ENCODE measurements at regions not wholly inside any gene's neighbourhood (a gene's known extent, or its start where the extent isn't known, plus 50 kb on each side); places are given as distances from the start of the nearest gene placed in this dataset.

DNA sequence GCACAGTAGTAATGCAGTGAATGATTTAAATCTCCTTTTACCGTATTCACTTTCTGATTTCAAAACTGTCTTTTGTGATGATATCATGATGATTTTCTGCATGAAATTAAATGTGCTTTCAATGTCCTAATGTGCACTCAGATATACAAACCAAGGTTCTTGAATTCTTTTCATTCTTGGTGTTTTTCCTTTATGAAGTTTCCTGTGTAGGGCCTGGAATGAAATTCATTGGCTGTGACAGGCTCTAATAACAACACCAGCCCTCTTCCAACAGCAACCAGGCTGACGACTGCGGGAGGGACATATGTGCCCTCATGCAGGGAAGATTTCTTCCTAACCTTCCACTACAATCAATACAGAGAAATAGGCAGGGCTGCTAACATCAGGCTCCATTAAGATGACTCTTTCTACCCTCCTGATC is 1052.0 kb downstream of the DIAPH3 start:
- no peak for DNase-seq (ENCODE audit: low read depth in 2 of 2)

DNA sequence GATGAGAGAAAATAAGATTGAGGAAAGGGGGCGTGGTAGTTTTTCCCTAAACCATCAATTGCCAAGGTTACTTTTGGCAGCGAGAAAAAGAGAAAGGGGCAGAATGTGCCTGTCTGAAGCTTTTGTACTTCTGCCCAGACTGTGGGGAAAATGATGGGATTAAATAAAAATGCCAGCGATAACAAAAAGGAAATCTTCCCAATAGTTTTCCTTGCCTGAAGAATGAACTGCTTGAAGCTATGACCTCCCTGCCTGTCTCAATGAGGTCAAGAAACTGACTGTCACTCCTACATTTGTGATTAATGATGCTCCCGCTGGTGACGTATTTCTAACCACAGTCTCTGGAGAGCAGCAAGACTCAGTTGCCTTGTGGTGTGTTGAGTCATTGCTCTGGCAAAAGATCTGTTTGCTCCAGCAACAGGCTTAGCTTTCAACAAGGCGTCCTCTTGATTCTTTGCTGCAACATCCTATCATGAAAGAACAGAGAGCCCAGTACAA is 1051.5 kb downstream of the DIAPH3 start:
- DNase-seq (ENCODE audit: low read depth in 2 of 2) = no peak

DNA sequence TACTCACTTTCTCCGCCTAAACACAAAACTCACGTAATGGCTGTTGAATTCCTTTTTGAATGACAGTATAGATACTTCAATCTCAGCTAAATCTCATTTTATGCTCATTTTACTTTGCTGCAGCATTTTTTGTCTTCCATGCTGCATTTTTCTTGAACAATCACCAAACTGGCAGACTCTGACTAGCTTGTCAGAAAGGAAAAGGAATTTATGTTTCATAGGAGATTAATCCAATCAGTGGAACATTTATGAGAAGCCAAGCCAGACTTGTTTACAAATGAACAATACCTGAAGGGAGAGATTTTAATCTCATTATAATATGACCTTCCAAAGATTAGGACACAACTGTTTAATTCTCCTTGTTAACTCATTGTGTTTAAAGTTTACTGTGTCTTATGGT is 1044.3 kb downstream of the DIAPH3 start:
- no peak for DNase-seq (ENCODE audit: low read depth in 2 of 2)

DNA sequence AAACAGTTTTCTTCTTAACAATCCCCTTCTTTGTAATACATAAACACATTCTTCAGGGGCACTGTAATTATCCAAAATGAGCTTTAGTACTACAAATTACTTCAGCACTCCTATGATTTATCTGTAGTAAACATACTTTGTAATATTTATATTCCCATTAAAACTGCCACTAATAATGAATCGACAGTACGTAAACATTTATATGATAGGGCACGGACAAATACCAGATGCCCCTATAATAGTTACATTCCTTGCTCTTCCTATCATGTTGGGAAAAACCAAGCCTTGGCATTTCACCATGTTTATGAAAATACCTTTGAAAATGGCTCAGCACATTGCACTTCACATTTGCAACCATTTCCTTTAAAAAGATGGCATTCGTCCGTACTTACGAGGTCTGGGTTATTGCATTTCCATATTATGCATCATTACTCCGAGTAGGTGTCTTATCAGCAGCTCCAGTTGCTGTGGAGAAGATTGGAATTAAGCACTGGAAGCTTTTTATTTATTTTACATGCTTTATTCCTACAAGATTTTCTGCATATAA is 1043.4 kb downstream of the DIAPH3 start:
- no peak for DNase-seq (ENCODE audit: low read depth in 2 of 2)

DNA sequence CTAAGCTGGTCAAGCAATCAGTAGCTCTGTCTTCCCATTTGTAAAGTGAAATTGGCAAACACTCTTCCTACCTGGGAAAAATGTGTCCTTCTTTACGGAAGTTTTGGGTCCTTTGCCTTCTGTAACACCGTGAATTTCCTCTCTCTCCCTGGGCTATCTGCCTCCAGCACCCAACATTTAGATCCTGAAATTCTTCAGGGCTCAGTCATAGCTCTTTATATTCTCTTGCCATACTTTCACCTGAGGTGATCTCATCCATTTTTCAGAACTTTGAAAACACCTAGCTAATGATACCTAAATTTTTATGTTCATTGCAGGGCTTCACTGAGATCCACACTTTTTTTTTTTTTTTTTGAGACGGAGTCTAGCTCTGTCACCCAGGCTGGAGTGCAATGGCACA is 1042.2 kb downstream of the DIAPH3 start:
- no peak for DNase-seq (ENCODE audit: low read depth in 2 of 2)

DNA sequence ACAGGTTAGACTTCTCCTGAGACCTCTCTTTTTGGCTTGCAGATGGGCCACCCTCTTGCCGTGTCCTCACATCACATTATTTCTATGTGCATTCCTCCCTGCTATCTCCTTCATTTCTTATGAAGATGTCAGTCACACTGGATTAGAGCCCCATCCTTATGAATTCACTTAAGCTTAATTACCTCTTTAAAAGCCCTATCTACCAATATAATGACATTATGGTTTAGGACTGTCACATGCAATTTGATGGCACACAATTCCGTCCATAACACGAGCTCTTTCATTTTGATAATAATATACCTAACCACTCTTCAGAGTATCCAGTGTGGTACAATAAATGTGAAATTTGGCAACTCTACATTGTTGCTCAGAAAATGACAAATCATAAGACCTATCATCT is 1037.3 kb downstream of the DIAPH3 start:
- DNase-seq (ENCODE audit: low read depth in 2 of 2) = no peak

DNA sequence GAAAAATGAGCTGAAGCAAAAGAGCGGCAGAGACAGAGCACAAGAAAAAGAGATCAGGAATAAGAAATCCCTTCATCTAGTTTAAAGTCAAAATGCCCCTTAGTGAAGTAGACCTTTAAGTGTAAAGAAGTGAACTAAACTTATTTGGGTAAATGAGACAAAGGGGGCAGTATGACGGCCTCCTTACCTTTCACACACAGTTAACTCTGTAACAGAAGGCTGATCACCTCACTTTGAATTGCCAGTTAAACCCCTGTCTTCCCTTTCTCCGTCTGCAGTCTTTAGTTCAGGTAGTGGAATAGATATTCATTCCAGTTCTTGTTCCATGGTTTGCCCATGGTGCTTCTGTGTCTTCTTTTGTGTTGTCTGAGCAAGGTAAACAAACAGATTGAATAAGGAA is 1029.8 kb downstream of the DIAPH3 start:
- no peak for DNase-seq (ENCODE audit: low read depth in 2 of 2)

DNA sequence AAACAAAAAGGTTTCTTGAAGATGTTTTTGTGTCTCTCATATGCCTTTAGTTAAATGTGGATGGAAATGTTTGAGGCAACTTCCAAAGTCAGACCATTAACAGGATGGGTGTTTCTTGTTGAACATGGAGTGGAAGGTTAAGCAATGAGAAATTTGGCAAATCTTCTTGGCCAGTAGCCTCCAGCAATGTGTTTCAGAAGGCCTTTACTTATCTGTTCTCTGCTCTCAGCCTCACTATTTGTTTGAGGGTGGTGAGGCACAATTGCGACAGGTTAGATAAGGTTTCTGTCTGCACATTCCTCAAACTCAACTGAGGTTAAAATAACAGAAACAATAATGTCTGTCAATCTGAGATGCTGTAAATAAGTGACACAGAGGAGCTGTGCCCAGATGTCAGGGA is 1019.0 kb downstream of the DIAPH3 start:
- no peak for DNase-seq (ENCODE audit: low read depth in 2 of 2)

DNA sequence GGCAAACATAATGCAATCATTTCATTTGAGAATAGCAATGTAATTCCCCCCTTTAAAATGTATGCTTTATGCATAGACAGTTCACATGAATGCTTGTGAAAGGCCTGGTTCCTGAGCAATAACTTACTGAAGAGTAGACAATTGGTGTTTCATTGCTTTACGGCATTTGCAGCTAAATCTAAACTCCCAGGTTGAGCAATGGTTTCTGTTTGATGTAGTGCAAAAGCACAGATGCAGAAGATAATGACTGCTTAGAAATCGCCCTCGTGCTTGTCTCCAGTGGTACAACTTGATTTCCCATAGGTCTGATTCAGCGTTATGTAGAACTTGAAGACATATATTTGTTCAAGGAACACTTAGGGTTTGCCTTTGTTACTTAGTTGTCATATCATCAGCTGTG is 1018.3 kb downstream of the DIAPH3 start:
- DNase-seq (ENCODE audit: low read depth in 2 of 2) = no peak

DNA sequence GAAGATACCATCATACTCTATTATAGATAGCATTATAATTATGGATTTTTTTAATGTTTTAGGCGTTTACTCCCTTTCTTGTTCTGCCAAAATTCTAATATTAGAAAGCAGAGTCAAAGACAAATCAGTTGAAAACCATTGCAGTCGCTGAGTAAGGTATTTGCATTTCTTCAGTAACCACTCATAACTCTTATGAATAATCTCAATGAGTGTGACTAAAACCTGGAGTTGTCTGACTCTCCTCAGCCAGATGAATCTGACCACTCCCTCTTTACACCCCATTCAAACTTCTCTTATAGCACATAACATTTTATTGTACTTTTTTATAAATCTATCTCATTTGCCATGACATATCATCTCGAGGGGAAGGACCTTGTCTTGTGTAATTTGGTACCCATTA is 1006.5 kb downstream of the DIAPH3 start:
- no peak for DNase-seq (ENCODE audit: low read depth in 2 of 2)

DNA sequence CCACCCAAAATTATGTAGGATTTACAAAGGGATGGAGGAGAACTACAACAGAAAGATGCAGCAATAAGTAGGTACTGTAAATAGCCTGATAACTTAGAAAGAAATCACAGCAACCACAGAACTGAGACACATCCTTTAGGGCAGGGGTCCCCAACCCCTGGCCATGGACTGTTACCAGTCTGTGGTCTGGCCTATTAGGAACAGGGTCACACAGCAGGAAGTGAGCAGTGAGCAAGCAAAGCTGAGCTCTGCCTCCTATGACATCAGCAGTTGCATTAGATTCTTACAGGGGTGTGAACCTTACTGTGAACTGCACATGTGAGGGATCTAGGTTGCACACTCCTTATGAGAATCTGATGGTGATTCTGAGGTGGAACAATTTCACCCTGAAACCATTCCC is 997.6 kb downstream of the DIAPH3 start:
- no peak for DNase-seq (ENCODE audit: low read depth in 2 of 2)

DNA sequence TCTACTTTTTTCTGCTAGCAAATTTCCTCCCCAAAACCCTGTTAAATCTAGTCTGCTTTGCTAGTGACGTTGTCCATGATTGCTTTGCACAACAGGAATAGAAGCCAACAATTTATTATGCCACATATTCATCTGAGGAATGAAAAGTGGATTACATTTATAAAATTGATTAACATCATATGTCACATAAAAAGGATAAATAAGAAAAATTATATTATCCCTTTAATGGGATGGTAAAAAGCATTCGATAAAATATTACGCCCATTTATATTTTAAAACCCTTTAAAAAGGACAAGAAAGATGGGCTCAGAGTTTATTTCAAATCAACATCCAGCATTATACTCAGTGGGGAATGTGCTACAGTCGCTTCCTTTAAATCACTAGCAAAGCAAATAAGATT is 991.7 kb downstream of the DIAPH3 start:
- no peak for DNase-seq (ENCODE audit: low read depth in 2 of 2)

DNA sequence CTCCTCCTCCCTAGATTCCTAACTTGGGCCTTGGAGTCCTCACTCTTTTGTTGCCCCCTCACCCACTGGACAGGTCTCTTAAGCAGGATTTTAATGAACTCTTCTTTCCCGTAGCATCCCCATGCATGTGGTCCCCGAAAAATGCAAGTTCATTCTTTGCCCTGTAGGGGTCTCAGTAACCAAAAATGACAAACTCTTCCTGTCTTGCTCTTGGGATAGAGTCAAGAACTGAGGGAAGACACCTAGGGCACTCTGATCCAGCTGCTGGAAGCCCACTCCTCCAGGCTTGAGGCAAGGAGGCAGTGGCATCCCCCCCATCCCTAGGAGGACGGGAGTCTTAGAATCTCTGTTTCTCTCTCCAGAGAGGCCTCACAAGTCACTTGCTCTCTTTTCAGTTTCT is 987.0 kb downstream of the DIAPH3 start:
- no peak for DNase-seq (ENCODE audit: low read depth in 2 of 2)

DNA sequence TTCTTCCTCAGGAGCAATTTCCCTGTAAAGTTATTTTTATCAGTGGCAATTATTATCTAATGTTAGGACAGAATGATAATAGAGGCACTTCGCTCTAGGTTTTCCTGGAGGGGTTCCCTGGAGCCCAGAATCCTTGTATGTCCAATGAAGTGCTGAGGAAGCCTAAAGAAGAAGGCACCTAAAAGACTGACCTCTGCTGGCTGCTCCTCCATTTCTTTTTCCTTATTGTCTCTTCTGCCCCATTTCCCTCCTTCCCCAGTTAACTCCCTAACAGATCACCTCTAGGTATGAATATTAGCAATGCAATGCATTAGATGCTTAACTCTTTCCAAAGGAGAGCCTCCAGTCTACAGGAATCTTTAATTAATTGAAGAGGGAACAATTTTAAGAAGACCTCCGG is 985.4 kb downstream of the DIAPH3 start:
- no peak for DNase-seq (ENCODE audit: low read depth in 2 of 2)

DNA sequence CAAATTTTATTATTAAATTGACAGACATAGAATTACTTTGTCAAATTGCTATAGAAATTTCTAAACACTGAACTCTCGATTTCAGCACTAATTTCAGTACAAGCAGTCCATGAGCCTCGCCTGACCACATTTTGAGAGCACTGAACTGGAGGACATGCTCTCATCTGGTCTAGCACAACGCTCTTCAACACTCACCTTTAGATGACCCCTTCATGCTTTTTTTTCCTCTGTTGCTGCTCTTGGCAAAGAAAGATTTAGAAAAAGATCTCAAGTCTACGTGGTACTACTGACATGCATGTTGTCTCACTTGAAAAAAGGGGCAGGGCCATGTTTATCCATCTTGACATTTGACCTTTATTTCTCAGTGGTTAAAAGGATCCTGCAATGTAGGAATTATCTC is 981.5 kb downstream of the DIAPH3 start:
- no peak for DNase-seq (ENCODE audit: low read depth in 2 of 2)

DNA sequence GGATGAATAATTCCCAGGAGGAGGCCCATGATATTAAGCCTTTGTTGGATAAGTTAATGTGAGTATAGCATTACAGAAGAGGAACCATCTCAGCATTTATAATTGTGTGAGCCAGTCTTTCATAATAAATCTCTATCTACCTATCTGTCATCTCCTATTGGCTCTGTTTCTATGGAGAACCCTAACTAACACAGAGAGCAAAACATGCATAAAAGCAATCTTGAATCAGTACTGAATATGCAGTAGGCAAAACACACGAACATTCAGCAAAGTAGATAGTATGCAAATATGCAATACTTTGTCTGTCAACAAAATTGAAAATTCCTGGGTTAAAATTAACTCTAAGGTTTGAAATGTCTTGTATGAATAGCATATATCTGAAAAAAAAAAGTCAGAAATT is 966.3 kb downstream of the DIAPH3 start:
- no peak for DNase-seq (ENCODE audit: low read depth in 2 of 2)

DNA sequence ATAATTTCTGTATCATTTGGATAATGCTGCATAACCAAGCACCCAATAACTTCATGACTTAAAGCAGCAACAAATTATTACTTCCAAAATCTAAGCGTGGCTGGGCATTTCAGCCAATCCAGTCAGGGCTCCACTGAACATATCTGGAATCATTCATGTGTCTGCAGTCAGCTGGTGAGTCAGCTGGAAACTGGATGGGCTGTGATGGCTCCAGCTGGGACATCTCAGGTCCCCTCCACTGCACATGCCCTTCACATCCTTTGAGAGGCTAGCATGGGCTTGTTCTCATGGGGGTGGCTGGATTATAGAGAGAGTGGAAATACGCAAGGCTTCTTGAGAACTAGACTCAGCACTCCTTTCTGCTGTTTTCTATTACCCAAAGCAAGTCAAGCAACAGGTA is 961.9 kb downstream of the DIAPH3 start:
- DNase-seq (ENCODE audit: low read depth in 2 of 2) = no peak

DNA sequence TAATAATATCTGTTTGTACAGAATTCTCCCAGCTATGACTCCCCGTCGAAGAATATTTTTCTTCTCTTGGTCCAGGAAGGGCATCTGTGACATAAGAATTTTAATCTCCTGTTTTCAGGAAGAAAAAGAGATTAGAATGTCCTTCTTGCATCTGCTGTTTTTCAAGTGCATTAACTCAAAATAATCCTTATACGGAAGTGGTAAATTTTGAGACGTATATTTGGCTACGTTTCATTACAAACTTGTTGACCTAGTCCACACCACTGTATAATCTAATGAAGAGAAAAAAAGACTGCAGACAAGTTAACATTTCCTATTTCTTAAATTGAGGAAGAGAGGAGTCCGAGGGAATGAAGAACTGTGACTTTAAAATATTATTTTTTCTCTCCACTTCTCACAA is 959.9 kb downstream of the DIAPH3 start:
- DNase-seq (ENCODE audit: low read depth in 2 of 2) = no peak

DNA sequence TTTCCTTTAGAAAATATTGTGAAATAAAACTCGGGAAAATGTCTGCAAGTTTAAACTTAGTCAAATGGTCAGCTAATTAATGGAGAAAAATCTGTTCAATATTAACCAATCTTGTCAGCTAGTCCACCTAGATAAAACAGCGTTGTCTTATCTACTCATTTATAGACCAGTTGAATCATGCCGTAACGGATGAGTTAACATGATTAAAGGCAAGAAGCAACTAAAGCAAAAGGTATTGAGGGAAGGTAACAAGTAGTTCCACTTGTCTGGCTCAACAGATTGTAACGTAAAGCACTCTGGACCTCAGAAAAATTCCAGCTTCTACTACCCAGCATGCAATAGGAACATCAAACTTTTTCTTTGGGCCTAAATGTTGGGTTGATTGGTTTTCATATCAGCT is 958.2 kb downstream of the DIAPH3 start:
- DNase-seq (ENCODE audit: low read depth in 2 of 2) = no peak

DNA sequence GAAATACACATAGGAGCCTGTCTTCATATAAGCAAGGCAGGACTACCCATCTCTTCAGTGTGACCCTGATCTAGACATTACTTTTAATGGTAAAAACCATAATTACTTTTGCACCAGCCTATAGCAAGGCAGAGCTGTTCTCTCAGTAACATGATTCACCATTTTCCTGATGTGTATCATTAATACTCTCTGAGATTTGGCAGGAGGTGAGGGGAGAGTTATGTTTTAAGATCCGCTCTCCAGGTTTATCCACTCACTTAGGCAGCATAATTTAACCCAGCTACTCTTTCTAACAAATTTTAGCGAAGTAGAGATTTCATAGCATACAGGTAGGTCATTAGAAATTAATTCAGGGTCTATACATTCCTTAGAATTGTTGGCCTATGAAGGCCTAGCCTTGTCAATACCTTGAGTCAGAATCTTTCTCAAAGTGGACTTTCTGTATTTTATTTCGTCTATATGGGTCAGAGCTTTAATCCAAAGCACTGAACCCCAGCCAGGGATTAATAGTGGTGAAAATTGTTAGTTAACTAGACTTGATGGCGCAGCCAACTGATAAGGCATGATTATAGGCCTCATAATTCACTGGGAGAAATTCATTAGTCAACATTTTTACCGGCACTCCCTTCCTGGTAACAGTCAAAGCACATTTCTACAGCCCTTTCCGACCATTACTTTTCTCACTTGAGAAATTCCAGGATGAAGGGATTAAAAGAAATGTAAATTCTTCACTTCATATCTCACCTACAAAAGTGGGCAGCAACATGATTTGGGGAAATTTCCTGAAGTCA is 955.1 kb downstream of the DIAPH3 start:
- DNase-seq (ENCODE audit: low read depth in 2 of 2) = no peak

DNA sequence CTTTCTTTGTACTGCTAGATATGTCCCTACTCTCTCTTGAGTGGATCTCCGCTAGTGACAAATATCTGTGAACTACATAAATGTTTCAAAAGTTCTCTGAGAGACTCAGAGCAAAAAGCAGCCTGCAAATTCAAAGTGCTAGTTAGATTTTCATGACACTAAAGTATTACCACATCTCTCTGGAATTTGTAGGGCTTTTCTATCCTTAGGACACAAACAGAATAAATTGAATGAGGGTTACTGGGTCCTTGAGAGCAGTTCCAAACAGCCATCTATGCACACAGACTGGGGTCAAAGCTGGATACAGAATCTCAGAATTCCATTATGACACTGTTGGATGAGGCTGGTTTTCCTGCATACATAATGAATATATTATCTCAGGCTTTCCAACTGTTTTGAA is 953.2 kb downstream of the DIAPH3 start:
- DNase-seq (ENCODE audit: low read depth in 2 of 2) = no peak

DNA sequence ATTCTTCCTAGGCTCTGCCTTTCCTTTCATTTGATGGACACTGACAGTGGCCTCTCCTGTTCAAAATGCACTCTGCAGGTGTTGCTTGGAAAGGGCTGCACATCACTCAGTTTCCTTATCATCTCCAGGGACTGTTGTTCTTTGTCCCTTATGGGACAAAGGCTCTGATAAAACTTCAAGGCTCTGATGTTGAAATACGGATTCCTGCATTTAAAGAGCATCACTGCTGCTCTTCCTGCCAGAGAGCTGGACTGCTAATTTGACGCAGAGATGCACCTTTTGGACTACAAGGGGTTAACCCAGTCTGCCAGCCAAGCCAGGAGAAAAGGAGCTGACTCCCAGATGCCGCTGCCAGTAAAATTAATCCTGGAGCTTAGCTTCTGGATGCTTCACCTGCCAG is 952.1 kb downstream of the DIAPH3 start:
- DNase-seq (ENCODE audit: low read depth in 2 of 2) = no peak

DNA sequence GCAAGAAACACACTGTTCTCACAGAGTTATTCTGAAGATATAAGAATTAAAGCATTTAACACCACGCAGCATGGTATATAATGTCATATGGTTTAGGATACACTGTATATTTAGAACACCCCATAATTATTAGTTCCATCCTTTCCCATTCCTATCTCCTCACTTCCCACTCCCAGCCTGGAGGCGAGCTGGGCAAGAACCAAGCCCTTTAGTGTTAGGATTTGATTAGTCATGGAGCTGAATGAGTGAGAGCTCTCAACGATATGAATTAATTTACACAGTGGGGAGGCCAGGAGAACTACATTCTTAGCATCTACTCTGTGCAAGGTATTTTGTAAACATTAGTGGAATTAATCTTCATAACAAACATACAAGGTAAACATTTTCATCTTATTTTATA is 934.3 kb downstream of the DIAPH3 start:
- DNase-seq (ENCODE audit: low read depth in 2 of 2) = no peak

DNA sequence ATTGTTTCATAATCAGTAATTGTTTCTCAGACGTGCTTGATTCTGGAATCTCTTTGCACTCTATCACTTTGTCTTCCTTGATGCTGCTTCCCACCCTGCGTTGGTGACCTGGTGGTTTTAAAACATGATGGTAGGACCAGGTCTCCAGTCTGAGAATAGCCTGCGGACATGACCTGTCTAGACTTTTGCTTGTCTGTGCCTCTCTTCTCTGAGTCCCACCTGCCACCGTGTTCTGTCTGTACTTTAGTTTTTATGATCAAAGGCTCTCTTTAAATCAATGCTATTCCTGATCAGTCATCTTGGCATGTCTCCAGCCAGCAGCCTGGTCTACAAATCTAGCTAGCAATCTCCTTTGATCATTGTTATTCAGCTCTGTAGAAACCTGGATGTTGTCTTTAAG is 933.9 kb downstream of the DIAPH3 start:
- no peak for DNase-seq (ENCODE audit: low read depth in 2 of 2)

Data from stimulated activated CD4-positive, alpha-beta T cell treated with anti-CD3 and anti-CD28 coated beads, Interleukin-15, amount 100 ng/mL, for 48 hours (primary cell).